NCI-H2107 treated with DMSO at 0.1 percent for 48 hours (cell line): ENCODE measurements at regions not wholly inside any gene's neighbourhood (a gene's known extent, or its start where the extent isn't known, plus 50 kb on each side); places are given as distances from the start of the nearest gene placed in this dataset.

Source experiments
- DNase-seq: peaks from one replicate; lab custom pipeline; 2025; ENCODE audit not compliant: unreplicated experiment; lab: John Stamatoyannopoulos, UW

- peak; percentile 61 for DNase-seq
These were observed 734.3 kb downstream of the BRD1 start for GRCh38 chr22:49093192-49093880.

- DNase-seq: no peak
These were observed 735.0 kb downstream of the BRD1 start for GRCh38 chr22:49092716-49093115.

- DNase-seq: no peak
These were observed 735.6 kb downstream of the BRD1 start for GRCh38 chr22:49091917-49092545.

GRCh38 chr22:49091451-49091850 lies 736.2 kb downstream of the BRD1 start:
- no peak for DNase-seq

GRCh38 chr22:49090853-49091135 lies 736.9 kb downstream of the BRD1 start:
- peak; percentile 12 for DNase-seq

GRCh38 chr22:49090061-49090852 lies 737.4 kb downstream of the BRD1 start:
- DNase-seq: no peak

GRCh38 chr22:49088801-49089791 lies 738.6 kb downstream of the BRD1 start:
- DNase-seq: no peak

- DNase-seq: no peak
These were observed 739.7 kb downstream of the BRD1 start for GRCh38 chr22:49087716-49088601.

GRCh38 chr22:49087198-49087597 lies 740.5 kb downstream of the BRD1 start:
- peak; percentile 57 for DNase-seq

- DNase-seq: no peak
These were observed 741.0 kb downstream of the BRD1 start for GRCh38 chr22:49086606-49087157.

- peak; percentile 83 for DNase-seq
These were observed 741.5 kb downstream of the BRD1 start for GRCh38 chr22:49086181-49086580.

GRCh38 chr22:49084206-49084605 lies 743.5 kb downstream of the BRD1 start:
- no peak for DNase-seq

GRCh38 chr22:49083607-49084006 lies 744.1 kb downstream of the BRD1 start:
- no peak for DNase-seq

- no peak for DNase-seq
These were observed 745.2 kb downstream of the BRD1 start for GRCh38 chr22:49082451-49082850.

GRCh38 chr22:49081926-49082325 lies 745.7 kb downstream of the BRD1 start:
- DNase-seq: no peak

- no peak for DNase-seq
These were observed 746.4 kb downstream of the BRD1 start for GRCh38 chr22:49081261-49081666.

GRCh38 chr22:49080631-49081030 lies 747.0 kb downstream of the BRD1 start:
- DNase-seq: no peak

- DNase-seq: no peak
These were observed 747.8 kb downstream of the BRD1 start for GRCh38 chr22:49079743-49080500.
